NCI-H2081 treated with DMSO at 0.1 percent for 48 hours (cell line): ENCODE measurements at regions not wholly inside any gene's neighbourhood (a gene's known extent, or its start where the extent isn't known, plus 50 kb on each side); places are given as distances from the start of the nearest gene placed in this dataset.
"Not testable (repeated sequence)": the region's sequence is repeated elsewhere in the genome, so short reads cannot be mapped to it uniquely, and the experiment has no call there.

Experiments
- DNase-seq: peaks from one replicate; lab custom pipeline; 2025; lab: John Stamatoyannopoulos, UW

DNA sequence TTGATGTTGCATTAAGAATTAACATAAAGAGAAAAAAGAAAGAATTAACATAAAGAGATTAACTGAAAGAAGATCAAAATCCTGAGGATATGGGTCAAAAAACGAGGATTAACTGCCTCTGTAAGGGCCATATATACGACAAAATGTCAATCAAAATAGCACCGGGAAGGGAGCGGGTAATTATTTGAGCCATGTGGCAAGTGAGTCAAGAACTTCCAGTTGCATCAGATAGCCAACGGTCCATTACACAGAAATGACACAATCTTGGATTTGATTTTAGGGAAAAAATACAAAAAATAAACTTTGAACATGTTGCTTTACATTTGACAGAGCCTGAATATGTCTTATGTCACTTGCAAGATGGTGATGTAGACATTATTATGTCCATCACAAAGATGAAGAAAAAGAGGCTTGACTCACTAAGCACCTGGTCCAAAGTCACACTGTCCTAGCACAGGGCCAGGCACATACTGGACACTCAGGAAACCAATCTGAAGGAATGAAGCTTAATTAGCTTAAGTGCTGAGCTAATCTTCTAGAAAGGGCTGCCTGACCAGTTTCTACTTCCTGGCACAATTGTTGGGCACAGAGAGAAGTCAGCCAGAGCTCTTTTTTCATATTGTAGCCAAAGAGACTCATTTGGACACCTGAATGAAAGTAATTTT lies 273.2 kb upstream of the PAPPA start:
- DNase-seq, result no peak

- no peak for DNase-seq
Observed at GRCh38 chr9:115882911-115883310, 270.7 kb upstream of the PAPPA start.

DNA sequence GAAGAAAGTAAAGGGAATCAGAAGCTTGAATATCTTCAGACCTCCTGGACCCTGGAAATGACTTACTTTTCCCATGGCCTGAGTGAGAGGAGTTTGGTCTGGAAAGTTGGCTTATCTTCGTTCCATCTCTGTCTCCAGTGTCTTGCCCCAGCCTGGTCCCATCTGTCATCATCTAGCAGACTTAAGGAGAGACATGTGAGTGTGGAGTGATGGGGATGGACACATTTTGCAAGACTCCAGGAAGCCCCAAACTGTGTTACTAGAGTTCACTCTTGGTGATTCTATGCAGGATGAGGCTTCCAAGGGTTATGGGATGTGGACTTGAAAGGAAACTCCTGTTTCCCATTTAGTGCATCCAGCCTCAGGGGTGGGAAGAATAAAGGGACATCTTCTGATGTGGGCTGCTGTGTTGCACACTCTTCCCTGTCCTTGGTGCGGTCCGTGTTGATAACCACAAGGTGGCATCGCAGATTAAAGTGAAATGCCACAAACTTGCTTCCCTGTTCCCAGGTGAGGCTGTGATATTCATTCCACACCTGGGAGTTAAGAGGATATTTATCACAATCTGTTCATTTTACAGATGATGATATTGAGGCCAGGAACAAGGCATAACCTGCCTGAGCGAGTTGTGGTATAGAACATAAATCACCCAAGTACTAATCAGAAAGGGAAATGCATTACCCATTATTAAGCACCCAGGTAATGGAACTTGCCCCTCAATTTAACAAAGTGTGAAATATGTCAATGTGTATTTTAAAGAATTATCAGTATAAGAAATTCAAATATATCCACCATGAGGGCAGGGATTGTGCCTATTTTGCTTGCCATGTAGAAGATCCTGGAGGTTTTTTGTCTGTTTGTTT lies 269.9 kb upstream of the PAPPA start:
- peak; percentile 6 for DNase-seq

DNA sequence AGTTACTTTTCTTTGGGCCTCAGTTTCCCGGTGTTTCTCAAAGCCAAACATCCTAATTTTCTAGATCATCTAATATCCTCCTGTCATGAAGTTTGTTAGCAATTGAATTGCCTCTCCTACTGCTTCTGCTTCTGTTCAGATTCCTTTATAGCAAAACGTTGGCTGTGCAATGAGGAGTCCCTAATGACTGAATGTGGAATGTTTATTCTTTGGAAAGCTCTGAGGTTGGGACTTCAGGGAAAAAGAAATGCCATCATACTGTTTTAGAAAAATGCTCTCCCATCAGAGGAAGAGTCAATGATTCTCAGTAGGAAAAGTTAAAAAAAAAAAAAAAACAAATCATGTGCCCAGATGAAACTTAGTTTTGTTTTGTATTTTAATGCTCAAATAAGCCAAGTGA lies 268.7 kb upstream of the PAPPA start:
- no peak for DNase-seq

- DNase-seq, result no peak
Observed at GRCh38 chr9:115888131-115888530, 265.5 kb upstream of the PAPPA start.

DNA sequence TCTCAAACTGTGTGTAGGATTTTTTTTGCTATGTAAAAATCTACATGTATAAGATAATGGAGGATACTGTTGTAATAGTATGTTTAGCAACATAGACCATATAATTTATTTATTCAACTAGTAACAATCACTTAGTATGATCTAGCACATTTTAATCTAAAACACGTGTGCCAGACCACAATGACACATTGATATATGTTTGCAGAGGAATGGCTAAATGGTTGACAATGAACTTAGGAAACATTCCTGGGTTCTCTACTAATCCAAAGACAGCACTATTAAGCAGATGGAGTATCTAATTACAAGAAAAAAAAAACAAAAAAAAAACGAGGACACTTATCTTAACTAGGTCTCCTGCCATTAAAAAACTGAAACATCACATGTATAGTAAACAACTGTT lies 261.7 kb upstream of the PAPPA start:
- no peak for DNase-seq

GRCh38 chr9:115898478-115898877 lies 255.1 kb upstream of the PAPPA start:
- DNase-seq, result not testable (repeated sequence)

DNA sequence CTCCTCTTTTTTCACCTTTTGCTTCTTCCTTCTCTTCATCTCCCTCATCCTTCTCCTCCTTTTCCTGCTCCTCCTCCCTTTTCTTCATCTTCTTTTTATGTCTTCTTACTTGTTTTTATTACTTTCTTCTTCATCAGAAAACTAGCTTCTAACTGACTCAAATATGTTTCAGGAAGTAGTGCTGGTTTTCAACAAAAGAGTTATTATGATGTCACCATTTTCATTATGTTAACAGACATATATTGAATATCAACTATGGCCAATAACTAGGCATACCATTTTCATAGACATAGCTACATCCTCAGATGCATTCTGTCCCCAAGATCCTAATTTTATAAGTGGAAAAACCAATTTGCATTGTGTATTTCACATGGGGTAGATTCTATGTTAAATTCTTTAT lies 252.9 kb upstream of the PAPPA start:
- no peak for DNase-seq

- no peak for DNase-seq
Observed at GRCh38 chr9:115910959-115911358, 242.6 kb upstream of the PAPPA start.

GRCh38 chr9:115912086-115912485 lies 241.5 kb upstream of the PAPPA start:
- DNase-seq, result no peak

- DNase-seq, result no peak
Observed at GRCh38 chr9:115913696-115914095, 239.9 kb upstream of the PAPPA start.

GRCh38 chr9:115914291-115914690 lies 239.3 kb upstream of the PAPPA start:
- no peak for DNase-seq

GRCh38 chr9:115921301-115921700 lies 232.3 kb upstream of the PAPPA start:
- no peak for DNase-seq

- DNase-seq, result no peak
Observed at GRCh38 chr9:115922444-115922843, 231.1 kb upstream of the PAPPA start.

GRCh38 chr9:115923410-115923809 lies 230.2 kb upstream of the PAPPA start:
- no peak for DNase-seq

DNA sequence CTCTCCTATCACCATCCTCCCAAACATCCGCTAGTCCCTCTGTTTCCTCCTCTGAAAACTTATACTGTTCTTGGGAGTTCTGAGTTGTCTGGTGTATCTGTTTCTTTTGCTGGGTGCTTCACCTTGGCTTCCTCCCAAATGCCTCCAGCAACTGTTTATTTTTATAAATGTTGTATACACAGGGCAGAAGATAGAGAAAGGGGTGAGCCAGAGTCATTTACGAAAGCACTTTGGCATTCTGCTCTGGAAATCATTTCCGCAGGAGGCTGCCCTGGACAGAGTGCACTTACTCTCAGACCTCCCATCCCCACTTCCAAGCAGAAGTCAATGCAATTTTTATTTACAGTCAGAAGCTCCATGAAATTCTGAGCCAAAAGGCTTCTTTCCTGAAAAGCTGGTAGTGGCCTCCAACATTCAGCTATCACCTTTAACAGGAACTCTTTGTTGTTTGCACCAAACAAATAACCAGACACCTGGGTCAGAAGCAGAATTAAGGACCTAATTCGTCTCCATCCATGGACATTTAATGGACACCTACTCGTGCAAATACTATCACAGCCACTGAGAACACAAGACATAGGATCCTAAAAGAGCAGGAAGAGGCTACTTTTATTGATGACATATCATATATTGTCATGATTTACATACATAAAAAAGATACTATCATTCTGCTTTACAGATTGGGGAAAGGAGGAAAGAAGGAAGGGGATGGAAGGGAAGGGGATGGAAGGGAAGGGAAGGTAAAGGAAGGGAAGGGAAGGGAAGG lies 229.5 kb upstream of the PAPPA start:
- DNase-seq, result no peak

DNA sequence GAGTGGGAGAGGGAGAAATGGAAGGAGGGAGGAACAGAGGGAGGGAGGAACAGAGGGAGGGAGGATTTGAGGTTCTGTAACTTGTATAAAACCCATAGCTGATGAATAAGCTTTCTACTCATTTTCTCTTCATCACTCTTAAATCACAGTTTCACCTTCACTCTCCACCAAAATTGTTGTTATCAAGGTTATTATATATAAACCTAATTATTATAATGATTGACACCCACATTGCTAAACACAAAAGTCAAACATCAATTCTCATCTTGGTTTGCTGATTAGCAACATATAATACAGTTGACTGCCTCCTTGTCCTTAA lies 229.0 kb upstream of the PAPPA start:
- no peak for DNase-seq

DNA sequence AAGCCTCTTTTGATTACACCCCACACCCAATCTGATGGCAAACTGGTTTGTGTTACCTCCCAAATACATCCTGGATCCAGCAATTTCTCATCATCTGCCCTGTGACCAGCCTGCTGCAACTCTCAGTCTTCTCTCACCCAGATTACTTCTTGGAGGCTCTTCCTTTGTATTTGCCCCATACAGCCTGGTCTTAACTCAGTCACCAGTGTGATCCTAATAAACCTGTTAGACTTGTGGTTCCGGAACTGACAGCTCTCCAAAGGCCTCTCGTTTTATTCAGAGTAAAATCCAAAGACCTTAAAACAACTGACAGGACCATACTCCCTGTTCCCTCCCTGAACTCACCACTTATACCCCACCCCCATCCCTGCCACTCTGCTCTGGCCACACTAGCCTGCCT lies 228.2 kb upstream of the PAPPA start:
- no peak for DNase-seq

DNA sequence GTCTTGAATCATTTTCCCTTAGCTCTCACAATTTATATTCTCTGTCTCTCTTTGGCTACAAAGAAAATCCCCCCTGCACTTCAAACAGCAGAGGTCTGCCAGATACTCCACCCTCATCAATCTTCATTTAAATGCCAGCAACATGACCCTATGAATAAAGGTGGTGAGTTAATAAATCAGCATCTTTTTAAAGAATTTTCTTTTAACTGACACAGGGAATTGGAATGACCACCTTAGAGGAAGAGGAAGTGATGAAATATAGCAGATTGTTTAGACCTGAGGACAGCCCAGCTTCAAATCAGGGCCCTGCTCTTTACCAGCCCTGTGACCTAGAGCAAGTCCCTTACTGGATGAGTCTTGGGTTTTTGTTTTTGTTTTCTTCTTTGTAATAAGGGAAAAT lies 223.1 kb upstream of the PAPPA start:
- DNase-seq, result no peak

DNA sequence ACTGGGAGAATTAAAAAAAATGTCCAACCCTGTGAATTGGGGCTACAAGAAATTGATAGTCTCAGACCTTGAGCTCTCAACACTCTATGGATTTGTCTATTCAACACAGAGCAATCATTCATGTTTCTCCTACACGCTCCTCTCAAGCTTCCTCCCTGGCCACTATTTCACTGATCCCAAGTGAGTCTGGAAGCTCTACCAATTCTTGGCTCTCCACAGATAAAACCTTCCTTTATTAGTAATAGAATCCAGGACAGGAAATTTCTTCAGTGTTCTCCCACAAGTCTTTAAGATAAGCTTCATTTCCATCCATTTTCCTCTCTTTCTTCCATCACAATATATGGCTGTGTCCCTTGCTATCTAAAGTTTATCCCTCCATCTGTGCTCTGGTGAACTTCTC lies 215.1 kb upstream of the PAPPA start:
- no peak for DNase-seq

- no peak for DNase-seq
Observed at GRCh38 chr9:115939065-115939765, 214.4 kb upstream of the PAPPA start.

- DNase-seq, result no peak
Observed at GRCh38 chr9:115941561-115942315, 211.9 kb upstream of the PAPPA start.
